SH-SY5Y (cell line): ENCODE measurements at regions not wholly inside any gene's neighbourhood (a gene's known extent, or its start where the extent isn't known, plus 50 kb on each side); places are given as distances from the start of the nearest gene placed in this dataset.

Experiments used
- GATA2 ChIP-seq: IDR thresholded peaks from 2 replicates; pipeline ENCODE4 v1.6.1; 2011; ENCODE audit warnings: mild to moderate bottlenecking, low read depth, low read length
- GATA3 ChIP-seq: IDR thresholded peaks from 2 replicates; pipeline ENCODE4 v1.6.1; 2011; ENCODE audit warnings: low read depth, mild to moderate bottlenecking, low read length, moderate library complexity

- TF ChIP-seq GATA2 (no peak), GATA3 (no peak)
These were observed 331.8 kb upstream of the KLF12 start for GRCh38 chr13:74466020-74466419.
